Activated CD8-positive, alpha-beta memory T cell treated with anti-CD3 and anti-CD28 coated beads, Interleukin-2, amount 50 U/mL, for 24 hours (primary cell): ENCODE measurements at regions not wholly inside any gene's neighbourhood (a gene's known extent, or its start where the extent isn't known, plus 50 kb on each side); places are given as distances from the start of the nearest gene placed in this dataset.
"Not testable (repeated sequence)": the region's sequence is repeated elsewhere in the genome, so short reads cannot be mapped to it uniquely, and the experiment has no call there.

Experiments used
- DNase-seq: peaks from one replicate; pipeline ENCODE4 v3.0.0-alpha.2; 2020; ENCODE audit errors: extremely low read depth

DNA sequence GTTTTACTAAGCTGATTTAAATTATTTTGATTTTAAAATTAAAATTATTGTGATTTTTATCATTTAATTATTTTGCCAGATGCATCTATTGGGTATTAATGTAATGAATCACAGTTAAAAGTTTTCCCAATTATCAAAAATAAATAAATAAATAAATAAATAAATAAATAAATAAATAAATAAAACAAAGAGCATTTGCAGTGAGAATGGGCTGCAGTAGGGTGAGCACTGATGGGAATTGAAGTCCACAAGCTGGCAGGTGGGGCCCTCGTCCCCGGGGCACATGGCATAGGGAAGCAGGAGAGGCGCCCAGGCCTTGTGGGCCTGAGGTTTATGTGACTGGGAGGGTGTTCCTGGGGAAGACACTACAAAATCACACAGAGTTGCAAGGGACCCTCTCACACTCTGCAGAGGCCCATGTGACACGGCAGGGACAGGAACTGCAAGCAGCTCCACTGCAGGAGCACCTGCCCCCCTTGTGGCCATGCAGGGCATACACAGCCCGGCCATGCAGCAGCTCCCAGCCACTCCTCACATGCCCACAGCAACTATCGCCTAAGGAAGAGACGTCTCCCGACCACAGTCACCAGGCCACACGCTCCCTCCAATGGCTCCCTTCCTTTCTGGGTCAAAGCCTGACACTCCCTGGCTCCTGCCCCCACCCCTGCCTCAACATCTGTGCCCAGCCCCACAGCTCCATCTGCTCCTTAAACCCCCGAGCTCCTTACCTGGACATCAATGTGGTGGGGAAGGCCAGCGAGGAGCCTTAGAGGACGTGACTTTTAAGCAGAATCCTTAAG lies 256.3 kb upstream of the SFSWAP start:
- no peak for DNase-seq

DNA sequence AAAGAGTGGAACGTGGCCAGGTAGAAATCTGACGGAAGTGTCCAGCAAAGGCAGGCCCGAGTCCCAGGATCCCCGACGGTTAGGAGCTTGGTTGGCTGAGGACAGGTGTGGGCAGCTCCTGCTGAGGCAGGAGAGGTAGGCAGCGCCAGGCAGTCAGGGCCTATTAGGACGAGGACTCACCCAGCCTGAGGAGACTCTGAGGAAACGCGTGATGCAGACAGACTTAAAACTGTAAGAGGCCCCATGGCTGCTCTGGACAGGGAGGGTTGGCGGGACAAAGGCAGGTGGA lies 255.7 kb upstream of the SFSWAP start:
- no peak for DNase-seq

DNA sequence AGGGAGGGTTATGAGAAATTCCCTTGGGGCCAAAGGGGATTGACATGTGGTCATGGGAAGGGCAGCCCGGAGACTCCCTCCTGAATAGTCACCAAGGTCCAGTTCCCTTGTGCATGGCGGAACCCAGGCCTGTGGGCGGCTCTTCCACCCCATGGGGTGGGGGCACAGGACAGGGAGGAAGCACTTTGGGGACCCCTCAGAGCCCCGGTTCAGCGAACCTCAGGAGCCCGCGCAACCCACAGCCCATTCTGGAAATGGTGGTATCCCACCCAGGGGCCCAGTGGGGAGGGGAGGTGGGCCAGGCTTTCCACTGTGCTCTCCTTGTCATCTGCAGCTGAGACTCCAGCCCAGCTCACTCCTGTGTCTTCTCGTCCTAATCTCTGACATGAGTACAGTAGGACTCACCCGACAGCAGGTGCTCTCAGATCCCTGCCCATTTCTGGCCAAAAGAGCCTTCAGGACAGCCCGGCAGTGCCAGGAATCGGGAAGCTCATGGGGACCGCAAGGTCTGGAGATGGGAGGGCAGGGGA lies 255.2 kb upstream of the SFSWAP start:
- DNase-seq: no peak

DNA sequence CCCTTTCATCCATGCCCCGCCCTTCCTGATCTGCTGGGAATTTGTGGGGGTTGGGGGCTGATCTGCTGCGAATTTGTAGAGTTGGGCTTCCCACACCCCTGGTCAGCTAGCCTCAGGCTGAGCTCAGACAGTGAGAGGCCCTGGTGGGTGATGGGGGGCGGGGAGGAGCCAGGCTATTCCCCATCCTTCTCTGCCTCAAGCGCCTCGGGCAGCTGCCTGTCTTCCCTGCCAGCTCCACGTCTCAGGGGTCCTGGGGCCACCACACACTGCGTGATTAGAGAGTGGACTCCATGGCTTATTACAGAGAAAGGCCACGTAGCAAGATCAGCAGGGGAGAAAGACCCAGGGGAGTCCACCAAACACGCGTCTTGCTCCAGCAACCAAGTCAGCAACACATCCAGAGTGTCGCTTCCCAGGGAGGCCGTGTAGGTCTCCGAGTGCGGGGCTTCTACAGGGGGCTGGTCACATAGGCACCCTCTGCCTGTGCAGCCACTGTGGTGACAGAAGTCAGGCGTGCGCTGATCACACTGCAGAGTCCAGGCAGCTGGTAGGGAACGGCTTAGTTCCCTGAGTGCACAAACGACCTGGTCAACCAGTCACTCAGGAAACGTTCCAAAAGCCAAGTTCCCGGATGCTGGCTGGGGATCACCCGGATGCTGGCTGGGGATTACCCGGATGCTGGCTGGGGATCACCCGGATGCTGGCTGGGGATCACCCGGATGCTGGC lies 254.4 kb upstream of the SFSWAP start:
- no peak for DNase-seq

- no peak for DNase-seq
Observed at GRCh38 chr12:131457028-131457310, 253.9 kb upstream of the SFSWAP start.

- DNase-seq: no peak
Observed at GRCh38 chr12:131457331-131458047, 253.4 kb upstream of the SFSWAP start.

DNA sequence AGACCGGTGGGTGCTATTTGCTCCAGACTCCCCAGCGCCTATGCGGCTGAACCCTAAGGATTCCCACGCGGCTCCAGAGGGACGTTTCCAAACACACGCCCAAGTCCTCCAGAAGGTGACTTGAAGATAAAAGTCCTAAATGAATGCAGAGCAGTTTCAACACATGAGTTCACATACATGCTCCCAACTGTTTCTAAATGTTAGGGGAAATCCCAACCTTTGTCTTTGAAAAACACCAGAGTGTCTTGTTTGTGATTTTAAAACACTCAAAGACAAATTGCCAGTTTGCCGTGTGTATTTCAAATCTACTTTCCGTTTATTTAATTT lies 252.9 kb upstream of the SFSWAP start:
- DNase-seq: no peak

DNA sequence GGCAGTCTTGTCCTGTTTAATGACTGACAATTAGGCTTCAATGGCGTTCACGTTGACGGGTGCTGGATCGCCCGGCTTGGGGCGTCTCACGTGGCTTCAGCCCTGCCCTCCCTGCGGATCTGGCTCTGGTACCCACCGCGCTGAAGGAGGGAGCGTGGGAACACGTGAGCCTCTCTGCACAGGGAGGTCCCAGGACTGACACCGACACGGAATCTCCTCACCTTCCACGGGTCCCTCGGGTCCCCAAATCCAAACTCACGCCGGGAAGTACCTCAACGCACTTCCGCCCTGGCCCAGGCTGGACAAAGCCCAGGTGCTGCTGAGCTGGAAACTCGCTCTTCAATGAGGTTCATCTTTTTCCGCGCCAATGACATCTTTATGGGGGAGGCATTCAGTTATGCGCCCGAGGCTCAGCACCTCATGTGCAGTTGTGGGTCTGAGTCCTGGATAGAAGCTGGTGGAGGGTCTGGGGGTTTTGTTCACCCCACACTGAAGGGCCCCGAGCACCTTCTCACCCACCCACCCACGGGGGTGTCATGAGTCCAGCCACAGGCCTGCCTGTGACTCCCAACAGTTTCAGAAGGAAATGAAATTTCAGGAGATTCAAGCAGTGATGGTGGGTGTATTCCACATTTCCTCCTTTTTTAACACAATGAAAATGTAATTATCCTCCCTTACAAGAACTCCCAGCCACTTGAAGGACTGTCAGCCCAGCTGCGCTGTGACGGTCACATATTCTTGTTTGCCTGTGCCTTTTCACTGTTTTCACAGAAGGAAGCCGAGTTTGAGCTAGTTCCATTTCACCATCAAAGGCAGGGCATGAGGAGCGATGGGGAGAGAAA lies 251.7 kb upstream of the SFSWAP start:
- no peak for DNase-seq

- no peak for DNase-seq
Observed at GRCh38 chr12:131459773-131460365, 251.0 kb upstream of the SFSWAP start.

- DNase-seq: no peak
Observed at GRCh38 chr12:131460520-131460919, 250.4 kb upstream of the SFSWAP start.

GRCh38 chr12:131461096-131461495 lies 249.8 kb upstream of the SFSWAP start:
- DNase-seq: no peak

- DNase-seq: no peak
Observed at GRCh38 chr12:131463174-131463573, 247.7 kb upstream of the SFSWAP start.

GRCh38 chr12:131464081-131464480 lies 246.8 kb upstream of the SFSWAP start:
- no peak for DNase-seq

DNA sequence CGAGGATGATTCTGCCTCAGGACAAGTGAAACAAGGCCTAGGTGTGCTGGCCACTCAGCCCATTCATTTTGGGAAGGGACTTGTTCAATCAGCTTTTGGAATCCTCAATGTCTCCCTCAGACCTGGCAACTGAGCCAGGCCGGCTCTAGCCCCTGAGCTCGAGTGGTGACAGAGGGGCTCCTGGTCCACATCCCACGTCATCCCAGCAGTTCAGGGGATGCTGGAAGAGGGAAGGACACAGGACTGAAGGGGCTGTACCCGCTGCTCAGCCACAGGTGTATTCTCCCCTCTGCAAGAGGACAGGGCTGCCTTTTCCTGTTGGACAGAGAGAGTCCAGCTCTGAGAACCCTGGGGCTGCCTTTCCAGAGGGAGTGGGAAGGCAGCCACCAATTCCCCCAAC lies 244.6 kb upstream of the SFSWAP start:
- no peak for DNase-seq

DNA sequence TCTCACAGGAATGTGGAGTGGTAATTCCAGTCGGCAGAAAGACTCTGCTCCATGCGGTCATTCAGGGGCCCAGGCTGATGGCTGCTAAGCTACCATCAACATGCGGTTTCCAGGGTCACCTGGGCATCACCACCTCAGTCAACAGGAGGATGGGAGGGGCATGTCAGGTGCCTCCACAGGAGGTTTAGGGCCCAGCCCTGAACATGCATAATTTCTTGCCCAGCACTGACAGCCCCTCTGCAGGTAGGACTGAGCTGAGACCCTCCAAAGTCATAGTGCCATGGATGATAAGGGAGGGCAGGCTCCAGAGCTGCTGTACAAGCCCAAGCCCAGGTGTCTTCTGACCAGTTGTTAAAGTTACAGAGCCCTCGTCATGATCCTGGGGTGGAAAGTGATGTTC lies 244.0 kb upstream of the SFSWAP start:
- DNase-seq: no peak

DNA sequence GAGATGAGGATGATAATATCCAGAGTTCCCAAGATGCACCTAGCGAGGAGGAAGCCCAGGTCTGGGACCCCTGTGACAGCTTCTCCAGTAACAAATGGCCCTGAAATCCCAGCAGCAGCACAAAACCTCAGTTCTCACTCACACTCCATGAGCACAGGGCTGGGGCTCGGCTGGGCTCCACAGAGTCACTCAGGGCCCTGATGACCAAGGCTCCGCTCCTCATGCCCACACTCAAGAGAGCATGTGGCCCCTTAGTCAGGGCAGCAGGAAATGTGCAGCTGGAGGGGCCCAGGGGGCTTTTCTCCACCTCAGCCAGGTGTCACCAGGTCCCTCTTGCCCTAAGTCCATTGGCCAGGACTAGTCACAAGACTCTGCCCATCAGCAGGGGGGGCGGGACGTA lies 242.7 kb upstream of the SFSWAP start:
- no peak for DNase-seq

DNA sequence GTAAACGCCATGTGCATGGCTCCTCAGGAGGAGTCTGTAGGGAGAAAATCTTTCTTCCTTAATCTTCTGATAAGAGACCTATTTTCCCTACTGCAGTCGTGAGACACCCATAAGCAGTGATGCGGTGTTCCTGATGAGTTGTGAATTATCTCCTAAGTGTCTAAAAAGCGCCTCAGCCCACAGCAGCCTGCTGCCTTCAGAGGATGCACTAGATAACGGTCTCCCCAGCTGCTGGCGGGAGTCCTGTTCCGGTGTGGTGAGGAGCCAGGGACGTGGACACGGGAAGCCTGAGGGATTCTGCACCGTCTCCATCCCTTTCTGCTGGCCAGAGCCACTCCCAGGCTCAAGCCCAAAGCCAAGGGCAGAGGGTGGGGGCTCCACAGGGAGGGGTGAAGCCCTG lies 240.9 kb upstream of the SFSWAP start:
- not testable (repeated sequence) for DNase-seq

GRCh38 chr12:131471271-131471905 lies 239.5 kb upstream of the SFSWAP start:
- DNase-seq: no peak

DNA sequence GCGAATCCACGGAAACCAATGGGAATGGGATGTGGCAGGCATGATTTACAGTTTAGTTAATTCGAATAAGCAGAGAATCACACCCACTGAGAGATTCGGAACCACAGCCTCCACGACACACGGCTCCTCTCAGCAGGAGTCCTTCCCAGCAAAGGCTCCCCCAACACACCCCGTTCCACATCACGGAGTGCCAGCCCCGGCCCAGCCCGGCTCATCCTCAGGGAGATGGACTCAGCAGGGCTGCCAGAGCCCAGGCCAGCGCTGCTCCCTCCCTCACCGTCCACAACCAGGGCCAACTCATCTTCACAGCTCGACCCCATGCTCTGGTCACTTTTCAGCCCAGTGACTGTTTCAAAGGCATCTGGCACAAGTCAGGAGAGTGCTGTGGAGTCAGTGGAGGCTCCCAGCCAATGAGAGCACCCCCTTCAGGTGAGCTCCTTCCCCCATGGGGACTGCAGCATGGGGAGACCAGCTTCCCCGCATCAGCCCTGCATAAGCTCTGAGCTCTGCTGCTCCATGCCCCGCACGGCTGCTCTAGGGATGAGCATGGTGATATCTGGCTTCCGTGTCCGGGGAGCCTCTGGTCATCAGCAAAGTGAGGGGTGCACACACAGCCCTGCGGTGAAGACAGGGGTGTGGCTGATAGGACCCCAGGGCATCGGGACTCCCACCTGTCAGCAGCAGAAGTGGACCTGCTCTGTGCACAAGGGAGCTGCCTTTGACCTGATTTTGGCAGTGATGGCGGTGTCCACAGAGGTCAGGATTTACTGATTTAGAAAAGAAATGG lies 238.8 kb upstream of the SFSWAP start:
- no peak for DNase-seq

DNA sequence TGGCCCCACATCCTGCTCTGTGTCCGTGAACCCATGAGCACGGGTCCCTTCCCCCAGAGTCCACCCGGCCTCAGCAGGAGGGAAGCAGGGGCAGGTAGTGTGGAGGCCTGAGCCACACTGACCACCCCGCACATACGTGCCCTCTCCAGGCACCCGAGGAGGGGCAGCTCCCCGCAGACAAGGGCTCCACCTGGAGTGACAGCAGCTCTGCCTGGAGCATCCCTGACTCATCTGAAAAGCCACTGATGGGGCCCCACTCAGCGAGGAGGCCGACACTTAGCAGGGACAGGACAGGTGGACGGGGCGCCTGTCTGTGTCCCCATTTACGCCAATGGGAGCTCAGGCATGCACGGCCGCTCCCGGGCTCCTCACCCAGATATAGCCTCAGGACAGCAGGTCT lies 237.6 kb upstream of the SFSWAP start:
- DNase-seq: no peak
